Activated CD4-positive, CD25-positive, alpha-beta regulatory T cell treated with anti-CD3 and anti-CD28 coated beads, Interleukin-2, amount 50 U/mL, for 24 hours (primary cell): ENCODE measurements at regions not wholly inside any gene's neighbourhood (a gene's known extent, or its start where the extent isn't known, plus 50 kb on each side); places are given as distances from the start of the nearest gene placed in this dataset.

Source experiments
- ATAC-seq, 2 donors: fragments of 150-1000 bp; cut with Tn5 transposase; one replicate each; pipeline ENCODE4 v1.10.0; 2021; ENCODE audit warnings: mild to moderate bottlenecking in 1 of 2, moderate library complexity in 1 of 2

DNA sequence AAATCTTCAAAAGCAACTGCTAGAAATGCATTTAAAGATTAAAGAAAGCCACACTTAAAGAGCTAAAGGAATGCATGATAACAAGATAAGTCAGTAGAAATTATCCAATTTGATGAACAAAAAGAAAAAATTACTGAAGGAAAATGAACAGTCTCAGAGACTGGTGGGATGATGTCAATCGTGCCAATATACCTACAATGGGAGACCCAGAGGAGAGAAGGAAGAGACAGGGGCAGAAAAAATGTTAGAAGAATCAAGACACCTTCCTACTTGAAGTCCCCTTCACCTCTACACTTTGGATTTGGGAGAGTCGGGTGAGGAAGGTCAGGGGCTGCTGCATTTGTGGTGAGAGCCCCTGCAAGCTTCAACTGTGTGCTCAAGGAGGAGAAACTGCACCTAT is 216.3 kb downstream of the BUD13 start:
- no peak for ATAC-seq

DNA sequence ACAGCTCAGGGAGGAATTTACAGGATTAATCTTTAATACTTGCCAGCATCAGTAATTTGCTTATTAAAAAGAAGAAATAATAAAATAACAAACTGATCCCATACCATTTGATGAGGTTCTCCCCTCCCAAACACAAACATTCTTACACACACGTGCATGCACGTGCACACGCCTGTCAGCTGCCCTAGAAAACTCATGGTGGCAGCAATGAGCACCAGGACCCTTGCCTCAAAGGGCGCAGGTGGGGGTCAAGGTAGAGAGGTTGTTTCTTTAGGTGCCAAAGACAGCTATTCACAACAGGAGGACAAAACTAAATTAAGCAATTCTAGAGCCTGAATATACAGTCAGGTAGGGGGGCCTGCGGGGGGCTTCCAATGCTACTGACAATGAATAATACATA is 219.3 kb downstream of the BUD13 start:
- no peak for ATAC-seq

DNA sequence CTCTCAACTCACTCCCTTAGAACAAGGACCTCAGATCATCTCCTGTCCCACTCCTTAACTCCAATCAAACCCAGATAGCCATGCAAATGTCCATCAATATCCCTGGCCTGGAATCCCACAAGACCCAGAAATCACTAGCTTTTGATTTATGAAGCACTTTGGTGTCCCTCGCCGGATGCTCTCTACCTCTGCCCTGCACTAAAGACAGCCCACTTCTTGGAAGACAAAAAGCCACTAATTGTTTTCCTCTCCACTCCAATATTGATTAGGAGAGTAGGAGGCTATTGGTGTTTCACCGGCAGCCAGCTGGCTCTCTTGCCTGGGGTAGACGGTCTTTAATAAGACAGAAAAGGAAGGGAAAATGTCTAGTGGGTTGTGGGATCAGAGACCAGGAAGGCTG is 221.2 kb downstream of the BUD13 start:
- no peak for ATAC-seq

DNA sequence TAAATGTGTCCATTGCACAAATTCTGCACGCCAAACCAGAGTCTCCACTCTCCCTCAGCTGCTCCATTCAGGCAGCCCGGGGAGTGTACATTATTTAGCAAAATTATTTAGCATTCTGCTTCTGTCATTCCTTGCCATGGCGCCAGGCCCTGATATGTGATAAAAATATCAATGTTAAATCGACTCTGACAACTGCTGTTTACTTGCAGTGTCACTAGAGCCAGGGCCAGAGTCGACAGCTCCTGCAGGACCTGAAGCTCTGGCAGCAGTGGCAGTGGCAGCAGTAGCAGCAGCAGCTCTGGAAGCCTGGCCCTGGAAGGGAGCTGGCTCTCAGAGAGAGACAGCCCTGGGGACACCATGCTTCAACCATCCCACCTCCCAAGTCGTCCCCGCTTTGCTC is 224.5 kb downstream of the BUD13 start:
- ATAC-seq: no peak

DNA sequence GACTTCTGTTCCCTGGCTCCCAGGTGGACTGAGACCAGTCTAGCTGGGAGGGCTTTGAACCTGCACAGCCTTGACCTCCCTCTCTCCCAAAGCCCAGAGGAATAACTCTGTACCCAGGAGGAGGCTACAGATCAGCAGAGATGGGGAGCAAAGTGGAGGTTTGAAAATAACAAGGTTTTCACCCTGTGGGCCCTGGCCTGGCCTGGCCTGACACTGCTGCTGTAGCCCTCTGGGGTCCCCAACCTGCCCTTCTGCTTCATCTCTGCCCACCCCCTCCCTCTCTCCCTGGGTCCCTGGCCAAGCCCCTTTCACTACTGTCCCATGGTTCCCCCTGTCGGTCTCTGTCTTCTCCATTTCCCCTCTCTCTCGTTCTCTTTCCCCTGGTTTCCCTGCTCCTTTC is 225.2 kb downstream of the BUD13 start:
- ATAC-seq: no peak

DNA sequence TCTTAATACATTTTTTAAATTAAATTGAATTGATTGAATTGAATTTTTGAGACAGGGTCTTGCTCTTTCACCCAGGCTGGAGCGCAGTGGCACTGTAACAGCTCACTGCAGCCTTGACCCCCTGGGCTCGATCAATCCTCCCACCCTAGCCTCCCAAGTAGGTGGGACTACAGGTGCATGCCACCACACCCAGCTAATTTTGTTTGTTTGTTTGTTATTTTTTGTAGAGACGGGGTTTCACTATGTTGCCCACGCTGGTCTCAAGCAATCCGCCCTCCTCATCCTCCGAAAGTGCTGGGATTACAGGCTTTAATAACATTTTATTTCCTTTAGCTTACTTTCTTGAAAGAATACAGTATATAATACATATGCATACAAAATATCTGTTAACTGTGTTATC is 226.9 kb downstream of the BUD13 start:
- no peak for ATAC-seq

DNA sequence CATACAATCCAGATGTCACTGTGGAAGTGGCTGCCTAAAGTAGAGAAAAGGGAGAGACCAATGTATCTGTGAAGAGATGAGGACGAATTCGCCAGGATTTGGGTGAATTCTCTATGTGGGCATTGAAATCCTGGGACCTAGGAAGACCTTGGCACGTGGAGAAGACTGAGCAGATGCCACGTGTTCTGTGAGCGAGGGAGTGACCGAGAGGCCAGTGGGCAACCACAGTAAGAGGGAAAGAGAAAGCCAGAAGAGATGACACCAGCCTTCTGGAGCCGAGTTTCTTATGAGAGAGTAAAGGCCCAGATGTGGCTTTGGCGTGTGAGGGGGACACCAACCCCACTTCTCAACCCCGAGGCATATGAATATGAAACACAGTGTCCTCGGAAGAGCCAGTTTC is 228.1 kb downstream of the BUD13 start:
- ATAC-seq: no peak

DNA sequence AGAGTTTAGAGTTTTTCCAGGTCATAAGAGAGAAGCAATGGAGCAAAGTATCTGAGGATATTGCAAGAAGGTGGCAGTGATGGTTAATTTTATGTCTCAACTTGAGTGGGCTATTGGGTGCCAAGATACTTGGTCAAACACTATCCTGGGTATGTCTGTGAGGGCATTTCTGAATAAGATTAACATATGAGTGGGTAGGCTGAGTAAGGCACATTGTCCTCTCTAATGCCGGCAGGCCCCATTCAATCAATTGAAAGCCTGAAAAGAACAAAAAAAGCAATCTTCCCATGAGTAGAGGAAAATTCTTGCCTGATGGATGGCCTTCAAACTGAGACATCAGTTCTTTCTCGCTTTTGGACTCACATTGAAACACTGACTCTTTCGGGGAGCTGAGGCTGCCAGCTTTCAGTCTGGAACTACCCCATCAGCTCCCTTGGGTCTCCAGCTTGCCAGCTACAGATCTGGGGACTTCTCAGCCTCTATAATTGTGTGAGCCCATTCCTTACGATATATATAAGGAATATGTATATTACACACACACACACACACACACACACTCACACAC is 228.8 kb downstream of the BUD13 start:
- no peak for ATAC-seq

DNA sequence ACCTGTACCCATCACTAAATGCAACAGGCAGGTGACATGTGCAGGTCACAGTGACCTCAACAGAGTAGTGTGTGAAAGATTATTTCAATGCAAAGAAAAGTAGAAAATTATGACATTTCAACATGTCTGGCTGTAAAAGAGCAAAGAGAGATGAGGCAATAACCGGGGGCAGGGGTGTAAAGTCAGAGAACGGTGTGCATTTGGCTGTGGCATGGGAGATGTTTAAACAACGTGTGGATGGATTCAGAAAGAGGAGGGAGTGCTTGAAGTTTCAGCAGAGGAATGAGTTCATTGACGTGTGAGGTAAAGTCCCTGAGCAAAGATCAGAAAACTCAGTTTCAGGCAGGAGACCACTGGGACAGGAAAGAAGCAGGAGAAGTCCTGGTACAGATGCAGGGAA is 229.7 kb downstream of the BUD13 start:
- ATAC-seq: no peak

DNA sequence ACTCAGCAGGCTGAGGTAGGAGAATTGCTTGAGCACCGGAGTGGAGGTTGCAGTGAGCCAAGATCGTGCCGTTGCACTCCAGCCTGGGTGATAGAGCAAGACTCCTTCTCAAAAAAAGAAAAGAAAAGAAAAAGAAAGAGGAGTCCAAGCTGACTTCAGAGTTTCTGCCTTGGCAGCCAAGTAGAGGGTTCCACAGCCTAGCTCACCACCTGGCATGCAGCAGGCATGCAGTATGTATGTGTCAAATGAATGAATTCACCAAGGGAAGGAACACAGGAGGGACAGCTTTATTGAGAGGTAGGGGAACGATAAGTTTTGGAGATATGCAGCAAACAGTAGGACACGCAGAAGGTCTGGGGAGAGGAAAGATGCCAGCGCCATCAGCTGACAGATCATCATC is 230.4 kb downstream of the BUD13 start:
- ATAC-seq: no peak

DNA sequence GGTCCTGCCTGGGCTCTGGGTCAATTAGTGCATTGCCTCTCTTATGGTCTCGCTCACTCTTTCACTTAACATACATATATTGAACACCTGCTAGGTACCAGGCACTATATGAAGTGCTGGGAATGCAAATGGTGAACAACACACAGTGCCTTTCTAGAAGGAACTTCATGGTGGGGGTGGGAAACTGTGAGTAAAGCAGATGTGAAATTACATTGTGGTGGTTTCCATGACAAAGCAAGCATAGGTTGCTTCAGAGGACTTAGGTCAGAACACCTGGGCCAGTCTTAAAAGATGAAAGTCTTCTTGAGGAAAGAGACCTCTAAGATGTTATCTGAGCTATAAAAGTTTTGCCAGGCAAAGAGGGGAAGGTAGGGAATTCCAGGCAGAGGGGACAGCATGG is 231.3 kb downstream of the BUD13 start:
- no peak for ATAC-seq

DNA sequence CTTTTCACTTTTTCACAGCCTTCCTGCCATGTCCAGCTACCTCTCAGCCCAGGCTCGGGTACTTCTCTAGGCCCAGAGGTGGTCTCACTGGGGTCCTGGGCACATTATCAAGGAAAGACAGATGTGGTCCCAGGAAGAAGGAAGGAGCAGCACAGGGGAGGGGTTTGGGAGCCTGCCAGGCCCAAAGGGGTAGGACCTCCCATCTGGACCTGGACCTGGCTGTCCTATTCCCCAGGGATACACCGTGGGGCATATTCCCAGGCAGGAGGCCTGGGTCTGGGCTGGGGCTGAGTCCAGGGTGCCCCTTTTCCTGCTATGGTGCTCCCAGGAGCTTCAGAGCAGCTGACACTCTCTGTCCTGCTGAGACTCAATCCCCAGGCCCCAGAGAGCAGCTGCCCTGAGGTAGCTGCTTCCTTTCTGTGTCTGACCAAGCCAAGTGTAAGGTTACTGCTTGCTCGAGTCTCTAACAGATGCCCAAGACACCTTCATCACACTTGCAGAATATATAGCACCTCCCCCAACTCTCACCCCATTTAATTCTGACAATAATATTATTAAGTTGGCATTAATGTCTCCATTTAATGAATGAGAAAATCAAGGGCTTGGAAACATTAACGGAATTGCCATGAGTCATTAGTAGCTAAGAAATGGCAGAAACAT is 232.0 kb downstream of the BUD13 start:
- no peak for ATAC-seq

DNA sequence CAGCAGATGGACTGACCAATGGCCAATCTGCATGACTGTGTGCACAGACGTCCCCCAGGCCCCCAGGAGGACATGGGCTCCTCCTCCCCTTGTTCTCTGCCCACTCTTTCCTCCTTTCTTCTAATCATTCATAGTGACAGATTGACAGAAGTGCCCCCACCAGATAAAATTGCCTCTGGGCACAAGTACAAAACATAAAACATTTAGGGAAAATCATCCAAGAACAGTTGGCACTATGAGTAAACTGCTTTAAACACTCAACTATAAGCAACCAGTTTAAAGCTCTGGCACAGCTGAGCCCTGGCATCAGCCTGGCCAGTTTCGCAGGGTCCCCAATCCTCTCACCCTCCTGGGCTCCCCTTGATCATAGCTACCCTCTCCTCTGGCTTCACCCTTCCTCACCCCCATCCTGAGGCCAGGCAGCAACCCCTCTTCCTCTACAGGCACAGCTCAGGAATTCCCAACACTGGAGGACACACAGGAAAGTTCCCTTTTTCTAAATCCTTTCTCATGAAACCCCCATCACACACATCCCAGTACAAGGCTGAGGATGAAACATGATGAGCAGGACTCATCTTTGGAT is 232.9 kb downstream of the BUD13 start:
- no peak for ATAC-seq

DNA sequence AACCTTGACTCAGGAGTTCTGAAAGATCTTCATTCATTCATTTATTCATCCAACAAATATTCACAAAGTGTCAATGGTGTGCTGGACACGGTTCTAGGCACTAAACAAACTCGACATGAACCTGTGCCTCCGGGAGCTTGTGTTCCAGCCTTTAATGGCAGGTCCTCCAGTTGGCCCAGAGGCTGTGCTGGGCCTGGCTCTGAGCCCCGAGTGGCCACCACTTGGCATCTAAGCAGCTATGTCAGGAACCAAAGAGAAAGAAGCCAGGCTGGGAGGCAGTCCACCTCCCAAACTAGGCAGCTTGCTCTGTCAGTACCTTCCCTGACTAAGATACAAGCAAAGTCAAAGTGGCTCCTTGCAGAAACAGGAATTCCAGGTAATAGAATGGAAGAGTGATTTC is 233.6 kb downstream of the BUD13 start:
- no peak for ATAC-seq

DNA sequence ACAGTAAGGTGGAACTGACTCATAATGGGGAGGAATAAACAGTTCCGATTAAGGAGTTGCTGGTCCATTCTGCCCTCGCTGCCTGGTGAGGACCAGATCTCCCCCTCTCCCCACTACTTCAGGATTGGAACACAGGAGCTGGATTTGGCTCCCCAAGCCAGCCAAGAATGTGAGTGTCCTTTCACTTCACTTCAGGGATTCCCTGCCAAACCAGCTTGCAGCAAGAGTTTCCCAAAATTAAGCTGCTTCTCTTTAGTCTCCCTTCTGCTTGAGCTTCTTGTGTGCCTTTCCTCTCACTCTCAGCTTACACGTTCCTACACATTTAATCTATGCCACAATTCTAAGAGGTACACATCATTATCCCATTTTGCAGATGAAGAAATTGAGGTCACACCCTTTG is 234.1 kb downstream of the BUD13 start:
- ATAC-seq: no peak

DNA sequence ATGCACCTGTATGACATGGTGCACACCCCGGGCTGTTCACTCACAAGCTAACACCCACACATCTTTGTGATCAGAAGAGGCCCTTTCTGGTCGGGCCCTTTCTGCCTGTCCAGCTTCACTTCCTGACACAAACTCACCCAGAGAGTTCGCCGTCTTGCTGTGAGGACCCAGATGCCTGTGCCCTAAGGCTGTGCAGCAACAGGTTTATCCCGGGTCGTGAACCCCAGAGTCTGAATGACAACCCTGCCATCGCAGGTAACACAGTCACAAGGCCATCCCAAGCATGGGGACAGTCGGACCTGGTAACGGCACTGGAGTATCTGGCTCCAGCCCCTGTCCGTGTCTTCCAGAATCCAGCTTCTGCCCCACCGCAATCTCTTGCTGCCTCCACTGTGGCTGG is 235.1 kb downstream of the BUD13 start:
- no peak for ATAC-seq

DNA sequence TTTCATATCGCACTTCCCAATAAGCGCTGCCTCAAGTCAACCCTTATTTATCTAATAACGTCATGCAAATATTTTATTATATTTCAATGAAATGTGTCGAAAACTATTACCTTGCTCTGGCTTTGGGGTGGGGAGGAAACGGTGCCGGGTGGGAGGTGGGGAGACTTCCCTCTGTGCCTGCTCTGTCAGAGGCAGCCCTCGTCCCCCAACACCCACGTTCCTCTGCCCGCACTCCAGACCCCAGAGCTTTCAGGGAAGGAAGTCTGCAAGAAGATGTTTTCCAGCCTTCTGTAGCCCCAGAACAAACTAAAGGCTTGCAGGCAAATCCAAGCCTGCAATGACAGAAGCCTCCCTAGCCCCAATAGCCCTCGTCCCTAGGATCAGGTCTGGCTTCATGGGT is 235.7 kb downstream of the BUD13 start:
- no peak for ATAC-seq

DNA sequence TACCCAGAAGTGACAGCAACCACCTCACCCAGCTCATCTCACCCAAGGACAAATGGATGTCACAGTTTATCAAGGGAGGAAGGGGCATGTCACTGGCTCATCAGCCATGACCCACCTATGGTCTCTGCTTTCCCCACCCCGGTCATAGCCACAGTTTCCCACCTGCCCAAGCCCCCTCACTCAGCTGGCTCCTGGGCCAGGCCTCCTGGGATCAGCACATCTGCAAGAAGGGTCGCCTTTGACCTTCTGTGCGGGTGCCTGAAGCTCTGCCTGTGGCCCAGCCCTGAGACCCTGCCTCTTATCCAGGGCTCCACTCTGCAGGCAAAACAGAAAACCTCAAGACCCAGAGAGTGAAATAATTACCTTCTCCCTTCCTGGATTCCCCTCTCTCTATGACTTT is 236.4 kb downstream of the BUD13 start:
- ATAC-seq: no peak

DNA sequence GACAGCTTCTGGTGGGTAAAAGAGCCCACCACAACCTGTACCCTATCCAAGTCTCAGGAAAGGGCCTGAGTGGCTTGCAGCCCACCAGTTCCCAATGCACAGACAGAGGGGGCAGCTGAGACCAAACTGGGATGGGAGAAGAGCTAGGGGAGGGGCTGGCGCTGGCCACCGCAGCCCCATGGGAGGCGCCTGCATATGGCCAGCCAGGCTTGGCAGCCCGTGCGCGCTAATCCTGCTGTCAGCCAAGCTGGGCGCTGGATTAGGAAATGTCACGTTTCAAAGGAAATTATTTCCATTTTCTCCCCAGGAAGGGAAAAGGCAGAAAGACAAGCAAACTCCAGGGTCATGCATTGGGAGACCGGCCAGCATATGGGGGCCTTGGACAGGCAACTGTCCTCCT is 236.8 kb downstream of the BUD13 start:
- ATAC-seq: no peak

DNA sequence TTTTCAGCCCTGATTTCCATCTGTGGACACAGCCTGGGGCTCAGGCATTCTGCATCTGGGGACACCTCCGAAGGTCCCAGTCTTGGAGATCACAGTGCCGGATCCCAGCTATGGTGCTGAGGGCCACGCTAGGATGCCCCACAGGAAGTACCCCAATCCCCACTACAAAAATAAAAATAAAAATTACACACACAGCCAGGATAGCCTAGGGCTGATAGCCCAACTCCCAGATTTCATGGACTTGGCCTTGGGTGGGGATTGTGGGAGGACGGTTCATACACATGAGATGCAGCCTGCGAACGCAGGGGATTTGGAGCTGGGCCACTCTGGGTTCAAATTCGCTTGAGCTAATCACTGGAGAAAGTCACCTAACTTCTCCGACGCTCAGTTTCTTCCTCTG is 237.7 kb downstream of the BUD13 start:
- ATAC-seq: no peak

DNA sequence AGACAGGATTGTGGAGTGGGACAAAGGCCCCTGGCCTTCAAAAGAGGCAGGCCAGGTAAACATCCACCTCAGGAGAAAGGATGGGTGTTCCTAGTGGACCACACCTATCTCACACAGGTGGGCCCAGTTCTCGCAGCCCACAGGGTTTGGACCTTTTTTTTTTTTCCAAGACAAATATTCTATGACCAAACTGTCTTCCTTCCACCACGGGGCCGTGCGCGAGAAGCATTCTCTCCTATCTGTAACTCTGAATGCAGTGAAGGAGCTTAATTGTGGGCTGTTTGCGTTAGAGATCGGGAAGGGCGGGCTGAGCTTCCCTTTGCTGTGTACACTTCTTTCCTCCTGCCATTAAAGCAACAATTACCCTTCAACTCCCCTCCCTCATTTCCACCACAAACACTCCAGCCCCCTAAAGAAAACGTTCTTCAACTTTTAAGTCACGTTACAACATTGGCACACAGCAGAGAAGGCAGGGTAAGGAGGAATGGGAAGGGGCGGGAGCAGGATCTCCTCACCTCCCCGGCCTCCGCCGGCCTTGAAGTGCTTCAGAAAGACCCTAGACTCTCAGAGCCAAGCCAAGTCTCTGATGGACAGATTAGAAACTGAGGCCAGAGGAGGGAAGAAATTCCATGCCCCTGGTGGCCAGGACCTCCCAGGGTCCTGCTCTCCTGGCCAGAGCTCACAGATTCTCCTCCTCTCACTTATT is 238.4 kb downstream of the BUD13 start:
- no peak for ATAC-seq

DNA sequence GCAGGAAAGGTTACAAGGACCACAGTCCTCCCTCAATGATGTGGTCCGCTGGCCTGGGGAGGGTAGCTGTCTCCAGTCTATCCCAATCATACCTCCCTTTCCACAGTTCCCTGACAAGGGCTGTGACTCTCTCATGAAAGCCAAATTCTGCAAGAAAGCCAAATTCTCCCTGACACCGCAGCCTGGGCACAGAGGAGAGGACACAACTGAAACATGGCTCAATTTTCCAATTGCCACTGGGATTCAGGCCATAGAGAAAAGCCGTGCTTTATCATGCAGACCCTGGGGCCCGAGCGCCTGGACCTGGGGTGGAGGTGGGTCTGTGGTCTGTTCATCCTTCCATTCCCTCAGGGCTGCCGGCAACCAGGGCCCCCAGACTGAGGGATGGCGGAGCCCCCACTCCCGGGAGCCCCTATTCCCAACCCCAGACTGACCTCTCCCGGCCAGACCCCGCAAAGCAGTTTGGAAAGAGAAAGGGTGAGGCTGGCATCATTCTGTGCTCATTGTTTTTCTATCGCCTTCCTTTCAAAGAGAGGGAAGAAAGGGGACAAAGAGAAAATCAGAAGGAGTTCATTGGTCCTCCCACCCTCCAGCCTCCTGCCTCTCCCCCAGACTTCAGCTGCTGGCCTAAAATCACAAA is 239.5 kb downstream of the BUD13 start:
- no peak for ATAC-seq

DNA sequence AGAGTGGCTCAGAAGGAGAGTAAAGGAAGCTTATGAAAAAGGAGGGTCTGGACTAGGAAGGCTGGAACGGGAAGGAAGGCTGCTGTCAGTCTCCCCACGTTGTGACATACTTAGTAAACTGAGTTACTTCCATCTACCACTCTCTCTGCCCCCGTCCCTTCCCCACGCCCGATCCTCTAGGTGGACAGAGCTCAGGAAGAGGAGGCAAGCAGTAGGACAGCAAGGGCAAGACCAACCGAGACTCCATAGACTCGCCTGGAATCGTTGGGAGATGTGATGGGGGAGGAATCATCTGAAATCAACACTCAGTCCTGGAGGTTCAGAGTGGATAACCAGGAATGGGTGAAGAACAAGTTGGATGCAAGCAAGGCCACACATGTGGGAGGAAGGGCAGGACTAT is 240.7 kb downstream of the BUD13 start:
- no peak for ATAC-seq

DNA sequence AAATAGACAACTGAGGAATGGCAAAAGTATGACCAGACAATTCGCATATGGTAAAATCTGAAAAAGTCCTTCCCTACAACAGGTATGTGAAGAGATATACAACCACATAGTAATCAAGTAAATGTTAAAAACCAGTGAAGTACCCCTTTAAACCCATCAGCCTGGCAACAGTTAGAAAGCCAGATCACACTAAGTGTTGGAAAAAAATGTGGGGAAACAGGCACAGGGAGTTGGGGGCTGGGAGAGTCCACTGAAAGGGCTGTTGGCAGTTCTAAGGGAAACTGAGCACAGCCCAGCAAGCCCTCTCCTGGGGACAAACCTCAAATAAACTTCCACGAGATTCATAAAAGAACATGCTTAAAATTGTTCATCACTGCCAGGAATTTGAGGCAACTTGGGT is 242.1 kb downstream of the BUD13 start:
- ATAC-seq: no peak
